GM19193 (cell line): ENCODE measurements at regions not wholly inside any gene's neighbourhood (a gene's known extent, or its start where the extent isn't known, plus 50 kb on each side); places are given as distances from the start of the nearest gene placed in this dataset.

Experiments
- POLR2A ChIP-seq: IDR thresholded peaks from 4 replicates; pipeline ENCODE4 v1.6.1; 2011; ENCODE audit not compliant: insufficient read depth, insufficient read length; ENCODE audit errors: extremely low read depth

DNA sequence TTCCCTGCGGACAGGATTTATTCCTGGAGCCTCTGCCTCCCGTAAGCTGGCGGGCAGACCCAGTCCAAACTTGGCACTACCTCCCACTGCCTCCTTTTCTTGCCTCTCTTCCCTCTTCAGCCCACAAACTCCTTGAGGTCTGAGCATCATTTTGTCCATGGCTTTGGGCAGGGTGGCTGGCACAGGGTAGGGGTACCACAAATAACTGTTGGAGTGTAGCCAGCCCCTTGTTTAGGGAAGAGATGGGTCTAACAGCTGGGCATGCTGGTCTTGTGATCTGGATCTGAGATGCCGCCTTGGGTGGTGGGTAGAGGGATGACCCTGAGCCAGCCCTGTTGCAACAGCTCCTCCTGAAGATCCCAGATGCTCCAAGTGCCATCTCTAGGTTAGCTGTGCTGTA, 71.4 kb upstream of the CLDN14 start:
- no peak for TF ChIP-seq POLR2A

GRCh38 chr21:36551731-36552433, 72.0 kb upstream of the CLDN14 start:
- no peak for TF ChIP-seq POLR2A

DNA sequence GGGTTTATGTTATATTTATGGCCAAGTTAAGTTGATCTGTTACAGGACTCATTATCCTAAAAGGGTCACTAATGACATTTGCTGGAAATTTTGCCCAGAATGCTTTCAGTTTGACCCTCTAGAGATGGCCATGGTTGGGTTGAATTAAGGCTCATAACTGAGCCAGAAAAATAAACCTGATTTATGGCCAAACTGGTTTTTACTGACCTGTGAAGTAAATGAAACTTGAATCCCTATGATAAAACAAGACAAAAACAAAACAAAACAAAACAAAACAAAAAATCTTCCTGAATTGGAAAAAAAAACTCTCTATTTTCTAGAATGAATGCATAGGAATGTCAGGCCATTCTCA, 72.5 kb upstream of the CLDN14 start:
- TF ChIP-seq POLR2A, result no peak

DNA sequence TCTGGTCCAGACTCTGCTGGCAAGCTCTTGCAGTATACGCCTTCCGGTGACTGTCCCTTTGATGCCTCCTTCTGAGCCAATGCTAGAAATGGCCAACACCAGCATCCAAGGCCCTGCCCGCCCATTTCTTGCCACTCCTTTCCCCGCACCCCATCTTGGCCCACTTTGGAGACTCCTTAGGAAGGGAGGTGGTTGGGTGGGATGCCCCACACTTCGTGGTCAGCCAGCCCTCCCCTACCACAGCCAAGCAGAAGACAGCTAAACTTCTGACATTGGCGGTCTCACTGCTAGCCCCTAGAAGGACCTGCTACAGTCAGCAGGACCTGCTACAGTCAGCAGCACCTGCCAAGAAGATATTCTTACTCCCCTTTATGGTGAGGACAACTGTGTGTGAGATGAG, 73.5 kb upstream of the CLDN14 start:
- TF ChIP-seq POLR2A, result no peak

DNA sequence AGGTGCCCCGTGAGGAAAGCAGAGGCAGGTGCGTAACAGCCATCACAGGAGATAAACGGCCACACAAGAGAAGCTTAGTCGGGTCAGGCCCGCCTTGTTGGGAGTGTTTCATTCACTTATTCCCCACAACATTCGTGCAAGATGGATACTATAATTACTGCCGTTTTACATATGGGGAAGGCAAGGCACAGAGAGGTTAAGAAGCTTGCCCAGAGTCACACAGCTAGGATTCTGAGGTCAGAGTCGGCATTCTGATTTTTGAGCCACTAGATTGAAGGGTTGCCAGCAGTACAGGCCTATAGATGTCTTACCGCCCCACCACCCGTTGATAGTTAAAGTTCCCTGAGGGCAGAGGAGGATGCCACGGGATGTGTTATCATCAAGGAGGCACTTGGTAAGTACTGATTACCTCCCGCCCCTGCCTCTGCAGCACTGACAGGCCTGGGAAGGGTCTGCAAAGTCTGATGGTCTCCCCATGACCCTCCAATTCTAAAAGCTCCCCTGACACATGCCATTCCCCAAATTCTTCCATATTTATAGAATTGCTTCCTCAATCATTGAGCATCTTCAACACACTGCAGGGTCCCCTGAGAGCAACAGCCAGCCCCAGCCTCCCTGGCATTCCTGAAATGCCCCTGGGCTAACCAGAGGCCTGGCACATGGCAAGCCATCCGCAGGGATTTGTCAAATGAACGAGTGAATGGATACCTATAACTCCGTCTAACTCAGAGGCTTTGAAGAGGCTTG, 74.7 kb upstream of the CLDN14 start:
- TF ChIP-seq POLR2A, result no peak

DNA sequence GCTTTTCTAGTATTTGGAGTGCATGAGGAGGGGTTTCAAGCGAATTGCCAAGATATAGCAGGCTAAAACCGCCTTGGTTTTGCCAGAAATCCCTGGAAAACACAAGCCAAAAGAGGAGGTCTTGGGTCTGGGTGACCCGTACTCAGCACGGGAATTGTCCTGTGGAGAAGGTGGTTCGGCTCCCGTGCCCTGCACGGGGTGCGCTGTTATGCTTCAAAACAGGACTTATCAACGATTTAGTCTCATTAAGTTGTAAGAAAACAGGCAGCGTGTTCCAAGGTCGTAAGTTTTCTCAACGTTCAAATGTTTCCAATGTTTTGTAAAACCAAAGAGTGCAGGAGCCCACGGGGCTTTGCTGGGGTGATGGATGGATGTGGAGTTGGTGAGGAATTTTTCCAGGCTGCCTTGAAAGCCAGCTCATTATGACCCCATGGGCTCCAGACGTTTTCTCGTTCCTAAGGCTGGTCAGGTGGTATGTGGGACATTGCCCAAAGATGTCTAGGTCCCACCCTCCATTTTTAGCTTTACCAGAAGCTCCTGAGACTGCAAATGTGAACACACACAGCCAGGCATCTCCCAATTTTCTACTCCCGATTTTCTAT, 75.4 kb upstream of the CLDN14 start:
- TF ChIP-seq POLR2A, result no peak

GRCh38 chr21:36557316-36557715, 77.4 kb upstream of the CLDN14 start:
- no peak for TF ChIP-seq POLR2A

- no peak for TF ChIP-seq POLR2A
Measured at GRCh38 chr21:36560933-36561575, 81.1 kb upstream of the CLDN14 start.

- no peak for TF ChIP-seq POLR2A
Measured at GRCh38 chr21:36563341-36563926, 83.5 kb upstream of the CLDN14 start.

DNA sequence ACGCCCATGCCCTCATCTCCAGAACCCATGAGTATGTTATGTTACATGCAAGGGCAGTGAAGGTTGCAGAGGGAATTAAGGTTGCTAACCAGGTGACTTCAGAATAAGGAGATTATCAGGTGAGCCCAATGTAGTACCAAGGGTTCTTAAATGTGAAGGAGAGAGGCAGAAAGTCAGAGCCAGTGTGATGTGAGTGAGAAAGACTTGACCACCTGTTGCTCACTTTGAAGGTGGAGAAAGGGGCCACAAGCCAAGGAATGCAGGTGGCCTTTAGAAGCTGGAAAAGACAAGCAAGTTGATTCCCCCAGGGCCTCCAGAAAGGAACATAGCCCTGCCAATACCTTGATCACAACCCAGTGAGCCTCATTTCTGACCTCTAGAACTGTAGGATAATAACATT, 84.7 kb upstream of the CLDN14 start:
- no peak for TF ChIP-seq POLR2A

GRCh38 chr21:36565540-36565939, 85.6 kb upstream of the CLDN14 start:
- TF ChIP-seq POLR2A, result no peak

DNA sequence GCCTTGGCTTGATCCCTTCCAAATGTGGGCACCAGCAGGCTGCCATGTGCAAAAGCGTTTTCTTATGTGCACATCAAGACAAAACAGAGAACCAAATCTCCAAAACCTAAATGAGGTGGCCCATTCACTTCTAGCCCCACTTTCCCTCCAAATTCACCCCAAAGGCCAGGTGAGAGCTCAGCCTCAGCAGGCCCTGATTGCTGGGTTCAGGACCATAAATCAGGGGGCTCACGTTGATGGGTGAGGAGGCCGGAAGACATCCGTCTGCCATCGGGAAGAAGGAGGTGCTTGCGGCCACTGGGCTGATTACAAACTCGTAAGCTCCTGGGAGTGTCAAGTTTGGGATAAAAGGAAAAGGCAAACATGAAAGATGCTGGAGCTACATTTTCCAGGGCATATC, 86.7 kb upstream of the CLDN14 start:
- no peak for TF ChIP-seq POLR2A

- TF ChIP-seq POLR2A, result no peak
Measured at GRCh38 chr21:36567216-36567885, 87.4 kb upstream of the CLDN14 start.

- TF ChIP-seq POLR2A, result no peak
Measured at GRCh38 chr21:36569511-36569910, 89.6 kb upstream of the CLDN14 start.

DNA sequence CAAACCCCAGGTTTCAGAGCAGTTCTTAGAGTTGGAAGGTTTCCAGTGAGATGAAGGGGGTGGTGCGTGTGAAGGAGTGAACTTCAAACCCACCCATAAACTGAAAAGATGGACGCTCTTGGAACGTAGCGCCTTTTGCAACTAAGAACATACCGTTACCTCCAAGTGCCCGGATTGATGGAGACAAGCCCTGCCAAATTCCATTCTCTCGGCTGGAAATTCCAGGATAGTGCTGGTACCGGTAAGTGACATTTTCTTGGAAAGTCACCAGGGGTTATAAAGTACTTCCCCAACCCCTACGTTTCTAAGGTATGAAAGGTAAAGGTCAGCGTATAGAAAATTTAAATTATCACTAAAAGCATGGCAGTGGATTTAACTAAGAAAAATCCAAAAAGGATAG, 91.6 kb upstream of the CLDN14 start:
- TF ChIP-seq POLR2A, result no peak
